NOMO-1 treated with DMSO at 0.1 percent for 48 hours (cell line): ENCODE measurements at regions not wholly inside any gene's neighbourhood (a gene's known extent, or its start where the extent isn't known, plus 50 kb on each side); places are given as distances from the start of the nearest gene placed in this dataset.
A peak's percentile ranks its signal among the peaks of the same experiment; 100 is the strongest.

Experiments used
- DNase-seq: peaks from one replicate; lab custom pipeline; 2025; ENCODE audit not compliant: unreplicated experiment; lab: John Stamatoyannopoulos, UW

- DNase-seq = no peak
Observed at GRCh38 chr13:21997726-21998125, 326.9 kb downstream of the FGF9 start.

GRCh38 chr13:21998279-21998990 is 327.6 kb downstream of the FGF9 start:
- no peak for DNase-seq

GRCh38 chr13:21999666-22000065 is 328.8 kb downstream of the FGF9 start:
- DNase-seq = no peak

GRCh38 chr13:22000191-22000590 is 329.3 kb downstream of the FGF9 start:
- DNase-seq = no peak

GRCh38 chr13:22001336-22001735 is 330.5 kb downstream of the FGF9 start:
- DNase-seq = no peak

GRCh38 chr13:22002893-22003292 is 332.0 kb downstream of the FGF9 start:
- DNase-seq = no peak

GRCh38 chr13:22009500-22009899 is 338.6 kb downstream of the FGF9 start:
- DNase-seq = peak; percentile 92

- no peak for DNase-seq
Observed at GRCh38 chr13:22009937-22010336, 339.1 kb downstream of the FGF9 start.

- no peak for DNase-seq
Observed at GRCh38 chr13:22012686-22013085, 341.8 kb downstream of the FGF9 start.

- no peak for DNase-seq
Observed at GRCh38 chr13:22014469-22014868, 343.6 kb downstream of the FGF9 start.

GRCh38 chr13:22017226-22017625 is 346.4 kb downstream of the FGF9 start:
- peak; percentile 88 for DNase-seq

GRCh38 chr13:22018076-22018835 is 347.4 kb downstream of the FGF9 start:
- no peak for DNase-seq

GRCh38 chr13:22018836-22019210 is 347.9 kb downstream of the FGF9 start:
- DNase-seq = no peak

GRCh38 chr13:22024381-22024994 is 353.6 kb downstream of the FGF9 start:
- DNase-seq = no peak

- no peak for DNase-seq
Observed at GRCh38 chr13:22027566-22027965, 356.7 kb downstream of the FGF9 start.

- no peak for DNase-seq
Observed at GRCh38 chr13:22028831-22029230, 358.0 kb downstream of the FGF9 start.

- no peak for DNase-seq
Observed at GRCh38 chr13:22030321-22030720, 359.4 kb downstream of the FGF9 start.

GRCh38 chr13:22031702-22032286 is 360.9 kb downstream of the FGF9 start:
- no peak for DNase-seq

- DNase-seq = no peak
Observed at GRCh38 chr13:22032905-22033304, 362.0 kb downstream of the FGF9 start.

- DNase-seq = no peak
Observed at GRCh38 chr13:22039961-22040360, 369.1 kb downstream of the FGF9 start.

GRCh38 chr13:22040810-22041364 is 370.0 kb downstream of the FGF9 start:
- no peak for DNase-seq
